Fibroblast of villous mesenchyme (primary cell): ENCODE measurements at regions not wholly inside any gene's neighbourhood (a gene's known extent, or its start where the extent isn't known, plus 50 kb on each side); places are given as distances from the start of the nearest gene placed in this dataset.
"Not testable (repeated sequence)": the region's sequence is repeated elsewhere in the genome, so short reads cannot be mapped to it uniquely, and the experiment has no call there.

Experiments used
- DNase-seq: peaks from one replicate; pipeline ENCODE4 v3.0.0-alpha.2; 2010; ENCODE audit warnings: low read depth
- H3K4me3 ChIP-seq: 2 replicates; pipeline ENCODE4 v1.5.1; 2011; ENCODE audit warnings: low read depth, mild to moderate bottlenecking, low read length
- TF ChIP-seq, protein P1 (sequence below): IDR thresholded peaks from 2 replicates; pipeline ENCODE4 v1.5.1; 2012; ENCODE audit warnings: low read depth, mild to moderate bottlenecking, low read length; ENCODE audit not compliant: insufficient read depth

DNA sequence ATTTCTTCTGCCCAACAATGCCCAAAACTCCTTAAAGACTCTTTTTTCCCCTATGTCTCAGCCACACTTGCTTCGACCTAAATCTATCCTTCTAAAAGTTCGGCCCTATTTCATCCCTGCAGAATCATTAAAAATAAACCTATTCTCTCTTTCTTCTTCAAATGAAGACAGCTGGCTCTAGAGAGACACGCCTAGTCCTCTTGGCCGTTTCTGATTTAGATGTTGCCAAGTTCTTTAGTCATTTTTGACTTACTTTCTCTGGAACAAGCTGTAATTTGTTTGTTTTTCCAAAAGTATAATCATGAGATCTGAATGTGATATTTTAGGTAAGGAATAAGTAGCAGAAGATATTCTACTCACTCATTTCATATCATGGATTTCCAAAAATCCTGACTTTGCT is 211.6 kb downstream of the CENPC start:
- no peak overlapping the region for H3K4me3 ChIP-seq
- TF ChIP-seq, protein P1, sequence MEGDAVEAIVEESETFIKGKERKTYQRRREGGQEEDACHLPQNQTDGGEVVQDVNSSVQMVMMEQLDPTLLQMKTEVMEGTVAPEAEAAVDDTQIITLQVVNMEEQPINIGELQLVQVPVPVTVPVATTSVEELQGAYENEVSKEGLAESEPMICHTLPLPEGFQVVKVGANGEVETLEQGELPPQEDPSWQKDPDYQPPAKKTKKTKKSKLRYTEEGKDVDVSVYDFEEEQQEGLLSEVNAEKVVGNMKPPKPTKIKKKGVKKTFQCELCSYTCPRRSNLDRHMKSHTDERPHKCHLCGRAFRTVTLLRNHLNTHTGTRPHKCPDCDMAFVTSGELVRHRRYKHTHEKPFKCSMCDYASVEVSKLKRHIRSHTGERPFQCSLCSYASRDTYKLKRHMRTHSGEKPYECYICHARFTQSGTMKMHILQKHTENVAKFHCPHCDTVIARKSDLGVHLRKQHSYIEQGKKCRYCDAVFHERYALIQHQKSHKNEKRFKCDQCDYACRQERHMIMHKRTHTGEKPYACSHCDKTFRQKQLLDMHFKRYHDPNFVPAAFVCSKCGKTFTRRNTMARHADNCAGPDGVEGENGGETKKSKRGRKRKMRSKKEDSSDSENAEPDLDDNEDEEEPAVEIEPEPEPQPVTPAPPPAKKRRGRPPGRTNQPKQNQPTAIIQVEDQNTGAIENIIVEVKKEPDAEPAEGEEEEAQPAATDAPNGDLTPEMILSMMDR, result no peak
- DNase-seq, result no peak

DNA sequence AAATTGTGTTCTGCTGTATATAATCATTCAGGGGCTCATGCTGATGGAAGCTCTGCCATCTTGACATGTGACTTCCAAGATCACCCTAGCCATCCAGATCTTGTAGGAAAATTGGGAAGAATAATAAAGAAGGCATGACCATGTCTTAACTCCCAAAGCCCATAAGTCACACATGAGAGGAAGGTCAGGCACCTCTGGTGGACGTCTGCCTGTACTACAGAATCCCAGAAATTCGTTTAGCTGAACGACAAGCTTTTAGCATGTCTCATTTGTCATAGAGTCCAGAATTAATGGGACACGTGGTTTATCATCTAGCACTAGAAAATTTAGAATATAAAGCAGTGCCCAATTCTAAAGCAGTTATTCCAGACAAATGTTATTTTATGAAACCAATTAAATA is 212.7 kb downstream of the CENPC start:
- DNase-seq, result no peak
- TF ChIP-seq, protein P1, result peak; percentile 50
- no peak overlapping the region for H3K4me3 ChIP-seq

DNA sequence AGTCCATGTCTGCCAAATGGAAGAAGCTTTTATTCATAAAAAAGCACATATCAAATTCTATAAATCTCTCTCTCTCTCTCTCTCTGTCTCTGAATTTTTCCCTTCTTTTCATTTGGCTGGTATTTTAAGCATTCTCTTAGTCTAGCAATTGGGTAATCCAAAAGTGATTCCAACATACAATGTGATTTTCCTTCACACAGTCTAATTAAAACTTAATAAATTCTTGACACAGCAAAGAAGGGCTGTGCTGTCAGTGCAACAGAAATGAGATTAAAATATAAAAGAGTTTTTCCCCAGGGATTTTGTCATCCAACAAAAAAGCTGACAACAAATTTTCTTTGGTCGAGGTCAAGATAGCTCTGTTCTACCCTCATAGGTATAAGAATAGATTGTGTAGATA is 216.9 kb downstream of the CENPC start:
- TF ChIP-seq, protein P1, result no peak
- DNase-seq, result no peak
- H3K4me3 ChIP-seq, result no peak overlapping the region

DNA sequence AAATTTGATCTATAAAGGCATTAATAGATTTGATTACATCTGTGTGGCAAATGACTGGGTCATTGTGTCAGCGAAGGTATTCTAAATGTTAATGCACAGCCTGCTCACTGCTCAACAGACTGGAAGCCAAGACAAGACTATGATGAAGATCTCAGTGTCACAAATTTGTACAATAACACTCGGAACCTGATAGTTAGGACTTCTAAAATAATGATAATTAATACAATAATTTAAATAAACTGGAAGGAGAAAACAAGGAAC is 217.4 kb downstream of the CENPC start:
- no peak overlapping the region for H3K4me3 ChIP-seq
- TF ChIP-seq, protein P1, result no peak
- no peak for DNase-seq

DNA sequence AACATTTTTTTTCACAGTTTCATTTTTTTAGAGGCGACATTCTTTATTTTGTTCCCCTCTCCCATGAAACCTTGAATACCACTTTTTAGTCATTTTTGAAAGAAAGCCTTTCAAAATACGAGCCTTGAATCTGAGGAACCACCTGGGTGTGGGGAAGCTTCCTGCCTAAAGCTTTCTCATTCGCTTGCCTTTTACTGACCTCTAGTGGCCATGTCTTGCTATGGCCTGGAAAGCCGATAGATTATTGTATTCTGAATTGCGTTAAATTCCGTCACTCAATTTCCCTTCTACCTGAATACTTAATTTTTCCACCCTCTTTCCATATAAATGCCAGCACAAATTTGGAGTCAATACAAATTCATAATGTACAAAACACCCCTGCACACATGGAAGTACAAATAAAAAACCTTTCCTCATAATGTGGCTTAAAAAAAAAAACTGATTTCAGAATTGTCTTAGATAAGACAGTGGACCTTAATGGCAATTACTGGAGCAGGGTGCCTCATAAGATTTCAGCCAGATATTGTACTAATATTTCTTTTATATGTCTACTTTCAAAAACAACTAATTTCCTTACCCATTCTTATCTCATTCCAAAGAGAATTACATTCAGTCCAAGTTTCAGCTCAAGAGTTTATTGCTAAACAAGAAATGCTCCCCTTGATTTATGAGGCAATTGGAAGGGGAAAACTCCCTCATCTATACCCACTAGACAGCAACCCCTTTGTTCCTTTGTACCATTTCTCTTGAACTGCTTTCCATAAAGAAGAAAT is 217.9 kb downstream of the CENPC start:
- no peak overlapping the region for H3K4me3 ChIP-seq
- DNase-seq, result peak; percentile 51
- TF ChIP-seq, protein P1, result peak; percentile 89

DNA sequence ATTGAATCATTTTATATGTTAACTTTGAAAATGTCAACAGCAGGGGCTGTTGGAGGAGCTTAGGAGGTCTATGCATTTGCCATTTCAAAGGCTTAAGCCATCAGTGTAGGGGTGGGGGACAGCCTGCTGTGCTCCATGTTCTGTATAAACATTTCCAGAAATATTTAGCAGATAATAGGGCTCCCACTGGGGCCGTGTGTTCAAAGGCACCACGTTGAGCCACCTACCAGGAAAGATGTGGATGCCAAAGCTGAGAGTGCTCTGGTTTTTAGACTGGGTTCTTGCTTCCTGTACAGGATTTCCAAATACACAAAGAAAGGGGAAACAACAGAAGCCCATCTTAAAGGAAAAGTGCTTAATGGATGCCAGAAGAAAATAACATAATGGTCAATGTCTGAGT is 219.5 kb downstream of the CENPC start:
- TF ChIP-seq, protein P1, result no peak

DNA sequence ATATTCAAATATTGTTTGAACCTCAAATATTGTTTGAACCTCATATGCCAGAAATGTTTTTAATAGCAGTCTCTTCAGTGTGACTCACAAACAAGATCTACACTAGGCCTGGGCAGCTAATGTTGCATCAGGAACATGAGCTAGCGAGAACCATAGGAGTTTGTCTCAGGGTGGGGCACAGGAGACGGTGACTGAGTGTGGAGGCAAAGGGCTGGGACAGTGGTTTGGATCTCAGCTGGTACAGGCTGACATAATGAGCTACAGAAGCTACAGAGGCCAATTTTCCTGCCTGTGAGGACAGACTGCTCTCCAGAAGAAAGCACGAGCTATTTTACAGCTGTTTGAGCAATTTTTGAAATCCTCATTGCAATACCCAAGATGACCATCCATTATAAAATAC is 224.7 kb downstream of the CENPC start:
- H3K4me3 ChIP-seq, result no peak overlapping the region
- TF ChIP-seq, protein P1, result no peak
- no peak for DNase-seq

More for the DNA sequence above, 219.5 kb downstream of the CENPC start:
- DNase-seq, result no peak
- no peak overlapping the region for H3K4me3 ChIP-seq

DNA sequence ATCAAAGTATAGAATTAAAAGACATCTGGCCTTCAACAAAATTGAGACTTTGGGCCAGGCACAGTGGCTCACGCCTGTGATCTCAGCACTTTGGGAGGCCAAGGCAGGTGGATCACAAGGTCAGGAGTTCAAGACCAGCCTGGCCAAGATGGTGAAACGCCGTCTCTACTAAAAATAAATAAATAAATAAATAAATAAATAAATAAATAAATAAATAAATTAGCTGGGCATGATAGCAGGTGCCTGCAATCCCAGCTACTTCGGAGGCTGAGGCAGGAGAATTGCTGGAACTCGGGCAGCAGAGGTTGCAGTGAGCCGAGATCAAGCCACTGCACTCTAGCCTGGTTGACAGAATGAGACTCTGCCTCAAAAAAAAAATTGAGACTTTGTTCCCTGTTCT is 225.7 kb downstream of the CENPC start:
- not testable (repeated sequence) for H3K4me3 ChIP-seq, DNase-seq

DNA sequence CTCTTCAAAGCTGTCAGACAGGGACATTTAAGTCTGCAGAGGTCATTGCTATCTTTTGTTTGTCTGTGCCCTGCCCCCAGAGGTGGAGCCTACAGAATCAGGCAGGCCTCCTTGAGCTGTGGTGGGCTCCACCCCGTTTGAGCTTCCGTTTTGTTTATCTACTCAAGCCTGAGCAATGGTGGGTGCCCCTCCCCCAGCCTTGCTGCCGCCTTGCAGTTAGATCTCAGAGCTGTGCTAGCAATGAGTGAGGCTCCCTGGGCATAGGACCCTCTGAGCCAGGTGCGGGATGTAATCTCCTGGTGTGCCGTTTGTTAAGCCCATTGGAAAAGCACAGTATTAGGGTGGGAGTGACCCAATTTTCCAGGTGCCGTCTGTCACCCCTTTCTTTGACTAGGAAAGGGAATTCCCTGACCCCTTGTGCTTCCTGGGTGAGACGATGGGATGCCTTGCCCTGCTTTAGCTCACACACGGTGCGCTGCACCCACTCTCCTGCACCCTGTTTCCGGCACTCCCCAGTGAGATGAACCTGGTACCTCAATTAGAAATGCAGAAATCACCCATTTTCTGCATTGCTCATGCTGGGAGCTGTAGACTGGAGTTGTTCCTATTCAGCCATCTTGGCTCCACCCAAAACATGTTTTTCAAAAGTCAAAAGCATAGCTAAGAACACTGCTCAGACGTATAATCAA is 244.7 kb downstream of the CENPC start:
- H3K4me3 ChIP-seq, DNase-seq: not testable (repeated sequence)
